Peyer's patch (tissue), 4 donors: ENCODE measurements at regions not wholly inside any gene's neighbourhood (a gene's known extent, or its start where the extent isn't known, plus 50 kb on each side); places are given as distances from the start of the nearest gene placed in this dataset.
A peak's percentile ranks its signal among the peaks of the same experiment; 100 is the strongest.

Experiments
- DNase-seq, 3 donors: peaks; one replicate each; pipeline ENCODE4 v3.0.0-alpha.2; 2017 to 2019
- H3K27ac ChIP-seq, 4 donors: fragments of 200-600 bp; sonication (generic); one replicate each; pipeline ENCODE4 v1.5.1; 2016 to 2019
- H3K27me3 ChIP-seq, 2 donors: fragments of 200-600 bp; sonication (generic); one replicate each; pipeline ENCODE4 v1.5.1; 2019
- H3K36me3 ChIP-seq, 3 donors: fragments of 200-600 bp; sonication (generic); one replicate each; pipeline ENCODE4 v1.5.1; 2016 to 2019
- H3K4me1 ChIP-seq, 4 donors: fragments of 200-600 bp; sonication (generic); one replicate each; pipeline ENCODE4 v1.5.1; 2016 to 2019
- H3K4me3 ChIP-seq, 4 donors: fragments of 200-600 bp; sonication (generic); 1 replicate in 3 of 4; 2 replicates in 1 of 4; pipeline ENCODE4 v1.5.1; 2016 to 2019; ENCODE audit warnings: mild to moderate bottlenecking in 1 of 4
- H3K9me3 ChIP-seq, 4 donors: fragments of 200-600 bp; sonication (generic); one replicate each; pipeline ENCODE4 v1.5.1; 2016 to 2019; ENCODE audit warnings: mild to moderate bottlenecking in 1 of 4
- CTCF ChIP-seq, 6 experiments: fragments of 450-650 bp in 4 of 6; fragments of 200-600 bp in 2 of 6; sonication (generic) in 1 of 6; IDR thresholded peaks; one replicate each; pipeline ENCODE4 v1.5.1; 2017 to 2019; ENCODE audit warnings: antibody characterized with exemption in 6 of 6, mild to moderate bottlenecking in 3 of 6, moderate library complexity in 1 of 6
- POLR2A ChIP-seq, 2 donors: fragments of 450-650 bp; IDR thresholded peaks; one replicate each; pipeline ENCODE4 v1.5.1; 2017; ENCODE audit warnings: antibody characterized with exemption in 2 of 2, mild to moderate bottlenecking in 2 of 2, moderate library complexity in 2 of 2

GRCh38 chr5:163670036-163670435, 164.6 kb downstream of the MAT2B start:
- TF ChIP-seq POLR2A (IDR thresholded peaks at IDR 0.05), result no peak
- Histone ChIP-seq H3K27ac (no peak overlapping the region), H3K27me3 (no peaks in the 10 kb centered on the region), H3K9me3 (no peaks in the 10 kb centered on the region), H3K4me1 (no peaks in the 10 kb centered on the region), H3K4me3 (no peak overlapping the region), H3K36me3 (no peaks in the 10 kb centered on the region)
- no peak for DNase-seq

DNA sequence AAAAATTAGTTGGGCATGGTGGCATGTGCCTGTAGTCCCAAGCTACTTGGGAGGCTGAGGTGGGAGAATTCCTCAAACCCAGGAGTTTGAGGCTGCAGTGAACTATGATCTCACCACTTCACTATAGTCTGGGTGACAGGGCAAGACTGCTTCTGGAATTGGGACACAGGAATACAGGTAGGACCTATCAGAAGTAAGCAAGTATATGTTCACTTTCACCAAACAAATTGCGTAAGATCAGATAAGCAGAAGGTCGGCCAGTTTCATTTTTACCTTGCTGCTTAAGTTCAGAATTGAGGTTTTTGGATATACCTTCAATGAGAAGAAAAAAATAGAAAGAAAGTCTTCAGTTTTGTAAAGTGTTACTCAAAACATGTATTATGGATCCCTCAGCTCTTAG, 171.7 kb downstream of the MAT2B start:
- TF ChIP-seq POLR2A (IDR thresholded peaks at IDR 0.05), result no peak
- TF ChIP-seq CTCF (IDR thresholded peaks at IDR 0.05), result no peak
- Histone ChIP-seq H3K4me3 (no peak overlapping the region), H3K27me3 (no peaks in the 10 kb centered on the region), H3K9me3 (no peaks in the 10 kb centered on the region), H3K36me3 (no peaks in the 10 kb centered on the region), H3K27ac (no peak overlapping the region), H3K4me1 (no peaks in the 10 kb centered on the region)
- DNase-seq, result no peak

DNA sequence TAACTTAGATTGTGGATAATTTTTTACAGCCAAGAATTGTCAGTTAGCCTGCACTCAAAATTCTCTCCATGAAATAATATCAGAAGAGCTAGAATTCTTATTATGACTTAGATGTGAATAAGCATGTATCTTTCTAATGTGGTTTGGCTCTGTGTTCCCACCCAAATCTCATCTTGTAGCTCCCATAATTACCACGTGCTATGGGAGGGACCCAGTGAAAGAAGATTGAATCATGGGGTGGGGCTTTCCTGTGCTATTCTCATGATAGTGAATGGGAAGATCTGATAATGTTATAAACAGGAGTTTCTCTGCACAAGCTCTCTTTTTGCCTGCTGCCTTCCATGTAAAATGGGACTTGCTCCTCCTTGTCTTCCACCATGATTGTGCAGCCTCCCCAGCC, 176.8 kb downstream of the MAT2B start:
- Histone ChIP-seq H3K4me1 (no peaks in the 10 kb centered on the region), H3K27me3 (no peaks in the 10 kb centered on the region), H3K36me3 (no peaks in the 10 kb centered on the region), H3K27ac (no peak overlapping the region), H3K4me3 (no peak overlapping the region), H3K9me3 (no peaks in the 10 kb centered on the region)
- no peak for DNase-seq
- TF ChIP-seq POLR2A (IDR thresholded peaks at IDR 0.05) (no peak), CTCF (IDR thresholded peaks at IDR 0.05) (no peak)

DNA sequence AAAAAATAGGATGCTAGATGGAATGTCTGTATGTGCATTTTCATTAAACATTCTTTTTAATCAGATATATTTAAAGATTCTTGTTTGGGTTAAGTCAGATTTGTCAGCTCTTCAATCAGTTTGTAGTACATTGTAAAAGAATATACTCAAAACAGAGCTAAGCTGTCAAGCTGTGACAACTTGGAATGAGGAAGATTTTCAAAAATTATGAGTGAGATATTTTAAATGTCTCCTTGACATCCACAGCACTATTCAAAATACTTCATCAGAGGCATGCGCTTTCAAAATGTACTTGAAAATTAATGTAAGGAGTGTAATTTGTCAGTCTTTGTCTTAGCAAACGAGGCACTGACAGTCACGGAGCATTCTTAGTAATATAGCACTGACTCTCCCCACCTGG, 182.0 kb downstream of the MAT2B start:
- no peak overlapping the region for H3K4me3 ChIP-seq
- no peaks in the 10 kb centered on the region for H3K4me1 ChIP-seq
- no peak for DNase-seq
- H3K27ac ChIP-seq, result no peak overlapping the region
- no peaks in the 10 kb centered on the region for H3K36me3 ChIP-seq
- no peak for TF ChIP-seq POLR2A (IDR thresholded peaks at IDR 0.05)
- TF ChIP-seq CTCF (IDR thresholded peaks at IDR 0.05), result no peak
- H3K9me3 ChIP-seq, result no peaks in the 10 kb centered on the region
- H3K27me3 ChIP-seq, result no peaks in the 10 kb centered on the region

- Histone ChIP-seq H3K36me3 (no peaks in the 10 kb centered on the region), H3K9me3 (no peaks in the 10 kb centered on the region), H3K4me3 (no peak overlapping the region), H3K4me1 (no peaks in the 10 kb centered on the region), H3K27me3 (no peaks in the 10 kb centered on the region), H3K27ac (no peak overlapping the region)
- DNase-seq, result no peak
- no peak for TF ChIP-seq CTCF (IDR thresholded peaks at IDR 0.05)
- TF ChIP-seq POLR2A (IDR thresholded peaks at IDR 0.05), result no peak
Measured at GRCh38 chr5:163692091-163692490, 186.7 kb downstream of the MAT2B start.

DNA sequence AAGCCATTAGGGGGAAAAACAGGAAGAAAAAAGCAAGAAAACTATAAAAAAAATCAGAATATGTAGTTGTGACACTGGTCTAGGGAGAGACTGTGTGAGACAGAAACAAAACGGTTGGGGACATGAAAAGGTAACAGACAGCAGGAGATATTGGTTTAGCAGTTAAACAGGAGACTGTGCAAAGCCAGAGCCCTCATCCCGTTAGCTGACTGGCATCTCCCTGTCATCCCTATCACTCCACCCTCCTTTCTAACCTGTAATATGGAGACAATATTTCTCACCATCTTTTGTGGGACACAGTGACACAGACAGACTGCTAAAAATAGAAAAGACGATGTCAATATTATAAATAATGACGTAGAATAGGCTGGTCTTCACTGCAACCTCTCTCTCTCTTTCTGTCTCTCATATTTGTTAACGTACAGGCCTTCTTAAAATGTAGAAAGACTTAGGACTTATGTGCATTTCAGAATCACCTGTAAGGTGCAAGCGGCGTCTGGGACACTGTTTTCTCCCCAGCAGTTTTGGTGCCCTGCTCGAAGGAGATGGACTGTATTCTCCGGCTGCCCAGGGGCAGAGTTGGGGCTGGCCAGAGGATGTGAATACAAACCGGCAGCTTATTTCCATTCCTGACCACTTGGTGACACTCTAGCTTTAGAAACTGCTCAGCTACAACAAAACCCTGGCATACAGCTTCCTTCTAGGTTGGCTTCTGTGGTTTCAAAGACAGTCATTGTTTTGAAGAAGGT, 190.6 kb downstream of the MAT2B start:
- no peak overlapping the region for H3K4me3 ChIP-seq

More for the DNA sequence above, 190.6 kb downstream of the MAT2B start:
- no peaks in the 10 kb centered on the region for H3K36me3 ChIP-seq
- H3K9me3 ChIP-seq, result no peaks in the 10 kb centered on the region
- DNase-seq, result peak in 2 of 3 donors; percentile 35 to 52
- no peak overlapping the region for H3K27ac ChIP-seq
- TF ChIP-seq CTCF (IDR thresholded peaks at IDR 0.05) (peak; percentile 19 to 80 (median 68)), POLR2A (IDR thresholded peaks at IDR 0.05) (no peak)
- no peaks in the 10 kb centered on the region for H3K27me3 ChIP-seq
- no peaks in the 10 kb centered on the region for H3K4me1 ChIP-seq
